Hepatocyte (in vitro differentiated cells): ENCODE measurements at regions not wholly inside any gene's neighbourhood (a gene's known extent, or its start where the extent isn't known, plus 50 kb on each side); places are given as distances from the start of the nearest gene placed in this dataset.

ENCODE experiments used
- DNase-seq: peaks from one replicate; pipeline ENCODE4 v3.0.0-alpha.2; 2016; ENCODE audit warnings: low spot score
- H2AFZ ChIP-seq: fragments of 200-600 bp; sonication (generic); 2 replicates; pipeline ENCODE4 v1.6.0; 2016; ENCODE audit warnings: antibody characterized with exemption, mild to moderate bottlenecking
- H3K27ac ChIP-seq: fragments of 200-600 bp; sonication (generic); 2 replicates; pipeline ENCODE4 v1.5.1; 2016; ENCODE audit warnings: mild to moderate bottlenecking
- H3K27me3 ChIP-seq: fragments of 200-600 bp; sonication (generic); 2 replicates; pipeline ENCODE4 v1.6.1; 2016
- H3K36me3 ChIP-seq: fragments of 200-600 bp; sonication (generic); replicated peaks from 2 replicates; pipeline ENCODE4 v1.5.1; 2016; ENCODE audit warnings: low read depth; ENCODE audit not compliant: insufficient read depth
- H3K4me1 ChIP-seq: fragments of 200-600 bp; sonication (generic); 2 replicates; pipeline ENCODE4 v1.5.1; 2016; ENCODE audit warnings: mild to moderate bottlenecking, moderate library complexity; ENCODE audit not compliant: insufficient read depth
- H3K4me2 ChIP-seq: fragments of 200-600 bp; sonication (generic); 2 replicates; pipeline ENCODE4 v1.6.0; 2016
- H3K4me3 ChIP-seq: fragments of 200-600 bp; sonication (generic); 2 replicates; pipeline ENCODE4 v1.5.1; 2016; ENCODE audit warnings: mild to moderate bottlenecking
- H3K79me2 ChIP-seq: fragments of 200-600 bp; sonication (generic); 2 replicates; pipeline ENCODE4 v1.6.0; 2017; ENCODE audit warnings: mild to moderate bottlenecking
- H3K9me2 ChIP-seq: fragments of 200-600 bp; sonication (generic); replicated peaks from 2 replicates; pipeline ENCODE4 v1.6.0; 2017; ENCODE audit warnings: mild to moderate bottlenecking; ENCODE audit not compliant: insufficient read depth
- H3K9me3 ChIP-seq: fragments of 200-600 bp; sonication (generic); 2 replicates; pipeline ENCODE4 v1.5.1; 2016; ENCODE audit warnings: low read depth, mild to moderate bottlenecking
- H4K20me1 ChIP-seq: fragments of 200-600 bp; sonication (generic); 2 replicates; pipeline ENCODE4 v1.6.0; 2016; ENCODE audit warnings: mild to moderate bottlenecking; ENCODE audit not compliant: insufficient read depth, poor library complexity, severe bottlenecking
- CTCF ChIP-seq: fragments of 200-600 bp; sonication (generic); IDR thresholded peaks from 2 replicates; pipeline ENCODE4 v1.5.1; 2016; ENCODE audit warnings: antibody characterized with exemption, mild to moderate bottlenecking; ENCODE audit not compliant: poor library complexity
- EZH2 ChIP-seq: fragments of 200-600 bp; sonication (generic); IDR thresholded peaks from 2 replicates; pipeline ENCODE4 v1.6.1; 2016; ENCODE audit warnings: antibody characterized with exemption, mild to moderate bottlenecking, borderline replicate concordance
- EZH2phosphoT487 ChIP-seq: fragments of 200-600 bp; sonication (generic); IDR thresholded peaks from one replicate; pipeline ENCODE4 v1.6.1; 2018; ENCODE audit warnings: antibody characterized with exemption, mild to moderate bottlenecking, low read depth, moderate library complexity; ENCODE audit not compliant: unreplicated experiment, severe bottlenecking
- WGBS: methylation state at CpG from one replicate; pipeline ENCODE4 v1.1.6; 2016; ENCODE audit warnings: low lambda C conversion rate; ENCODE audit errors: missing lambda C conversion rate; 5-methylcytosine and 5-hydroxymethylcytosine counted together

DNA sequence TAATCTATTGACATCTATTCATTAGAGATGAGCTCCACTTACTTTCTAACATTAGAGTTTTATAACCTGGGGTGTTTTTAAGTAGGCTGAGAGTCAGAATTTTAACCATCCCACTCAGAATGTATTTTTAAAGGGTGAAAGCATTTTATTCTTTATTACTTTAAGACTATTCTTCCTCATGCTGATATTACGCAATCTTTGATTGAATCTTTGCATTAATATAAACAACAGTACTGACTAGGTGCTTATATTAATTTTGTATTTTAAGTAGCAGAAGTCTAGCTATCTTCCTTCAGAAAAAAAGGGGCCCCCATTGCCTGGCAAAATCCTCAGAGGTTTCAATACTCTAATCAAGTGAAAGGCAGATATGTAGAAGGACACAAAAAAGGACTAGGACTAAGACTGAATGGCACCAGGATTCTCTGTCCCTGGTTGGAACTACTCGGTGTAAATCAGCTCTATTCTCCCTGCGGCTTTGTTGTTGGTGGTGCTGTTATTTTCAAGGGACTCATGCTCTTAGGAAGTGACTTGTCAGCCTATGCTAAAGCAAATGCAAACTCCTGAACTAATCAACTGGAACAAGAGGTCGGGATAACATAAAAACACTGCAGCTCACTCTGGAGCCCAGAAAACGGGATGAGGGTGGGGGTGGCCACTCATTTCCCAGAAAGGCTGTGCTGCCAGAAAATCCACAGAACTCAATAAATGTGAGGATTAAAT is 1324.4 kb downstream of the GRIK2 start:
- Histone ChIP-seq H3K79me2 (no peaks in the 10 kb centered on the region), H3K4me2 (no peak overlapping the region), H2AFZ (no peak overlapping the region), H3K9me2 (no peaks in the 10 kb centered on the region), H3K4me3 (no peak overlapping the region), H3K4me1 (no peaks in the 10 kb centered on the region), H3K36me3 (no peaks in the 10 kb centered on the region), H3K9me3 (no peaks in the 10 kb centered on the region), H3K27me3 (no peaks in the 10 kb centered on the region), H4K20me1 (no peaks in the 10 kb centered on the region), H3K27ac (no peak overlapping the region)
- 47% methylated on average over 5 of the region's 5 CpGs for WGBS
- DNase-seq: no peak
- TF ChIP-seq EZH2: no peak
- TF ChIP-seq EZH2phosphoT487: no peak
- TF ChIP-seq CTCF: no peak

DNA sequence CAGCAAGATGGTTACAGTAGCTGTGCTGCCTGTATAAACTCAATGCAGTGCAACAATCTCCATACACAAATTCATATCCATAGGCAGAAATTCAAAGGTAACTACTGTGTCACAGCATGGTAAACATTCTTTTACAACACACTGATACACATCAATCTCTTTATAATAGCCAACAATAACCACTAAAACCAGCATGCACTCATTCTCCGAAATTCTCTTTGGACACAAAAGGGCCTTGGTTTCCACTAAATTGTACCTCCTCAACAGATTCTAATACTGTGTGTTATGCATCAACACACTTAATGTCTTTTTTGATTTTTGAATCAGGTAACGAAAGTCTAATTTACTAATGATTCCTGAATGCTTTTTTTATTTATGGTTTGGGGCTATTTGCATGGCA is 1323.7 kb downstream of the GRIK2 start:
- no peaks in the 10 kb centered on the region for H3K79me2 ChIP-seq
- no peak overlapping the region for H3K4me2 ChIP-seq
- no peaks in the 10 kb centered on the region for H3K9me3 ChIP-seq
- no peaks in the 10 kb centered on the region for H3K36me3 ChIP-seq
- H2AFZ ChIP-seq: no peak overlapping the region
- no peak overlapping the region for H3K27ac ChIP-seq
- TF ChIP-seq EZH2 (no peak), CTCF (no peak), EZH2phosphoT487 (no peak)
- H4K20me1 ChIP-seq: no peaks in the 10 kb centered on the region
- no peaks in the 10 kb centered on the region for H3K27me3 ChIP-seq
- DNase-seq: no peak
- H3K4me3 ChIP-seq: no peak overlapping the region
- H3K9me2 ChIP-seq: no peaks in the 10 kb centered on the region
- H3K4me1 ChIP-seq: no peaks in the 10 kb centered on the region
- WGBS: 89% methylated on average over 2 of the region's 2 CpGs

DNA sequence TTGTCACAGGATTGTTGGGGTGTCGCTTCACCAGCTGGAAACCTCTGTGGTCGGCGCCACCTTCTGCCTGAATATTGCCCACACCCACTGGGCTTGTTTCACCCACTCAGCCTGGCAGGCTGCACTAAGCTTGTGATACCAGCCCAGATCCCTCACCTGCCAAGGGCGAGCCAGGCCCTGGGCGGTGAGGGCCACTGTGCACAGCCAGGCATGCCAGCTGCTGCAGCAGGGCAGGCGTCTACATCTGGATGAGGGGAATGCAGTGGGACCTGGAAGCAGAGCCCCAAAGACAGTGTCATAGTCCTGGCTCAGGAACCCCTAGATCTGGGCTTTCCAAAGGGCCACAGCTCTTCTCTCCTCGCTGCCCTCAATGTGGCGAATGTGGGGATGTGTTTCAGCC is 1307.5 kb downstream of the GRIK2 start:
- Histone ChIP-seq H3K4me3 (no peak overlapping the region), H3K79me2 (no peaks in the 10 kb centered on the region), H3K4me2 (no peak overlapping the region), H3K4me1 (no peaks in the 10 kb centered on the region), H3K9me2 (no peaks in the 10 kb centered on the region), H3K36me3 (no peaks in the 10 kb centered on the region), H4K20me1 (no peaks in the 10 kb centered on the region), H3K9me3 (no peaks in the 10 kb centered on the region), H3K27me3 (no peaks in the 10 kb centered on the region), H3K27ac (no peak overlapping the region), H2AFZ (no peak overlapping the region)
- no peak for DNase-seq
- whole genome bisulfite sequencing: 98% methylated on average over 8 of the region's 8 CpGs
- TF ChIP-seq EZH2 (no peak), CTCF (no peak), EZH2phosphoT487 (no peak)

DNA sequence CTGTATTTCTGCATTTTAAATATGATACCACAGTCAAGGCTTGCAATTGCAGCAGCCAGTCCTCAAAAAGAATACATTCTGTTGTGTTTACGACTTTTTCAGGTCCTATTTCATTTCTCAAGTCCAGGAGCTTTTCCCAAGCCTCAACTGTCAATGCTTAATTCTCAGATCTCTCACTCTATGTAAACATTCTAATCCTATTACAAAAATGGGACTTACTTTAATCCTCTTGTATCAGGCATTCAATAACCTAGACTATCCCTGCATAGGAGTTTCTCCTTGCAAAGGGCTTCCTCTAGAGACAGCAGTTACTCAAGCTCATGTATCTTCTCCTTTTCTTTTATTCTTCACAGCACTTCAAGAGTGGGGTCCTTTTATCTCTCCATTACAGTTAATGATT is 1293.0 kb downstream of the GRIK2 start:
- Histone ChIP-seq H2AFZ (no peak overlapping the region), H3K4me1 (no peaks in the 10 kb centered on the region), H3K27me3 (no peaks in the 10 kb centered on the region), H3K27ac (no peak overlapping the region), H4K20me1 (no peaks in the 10 kb centered on the region), H3K4me2 (no peak overlapping the region), H3K9me2 (no peaks in the 10 kb centered on the region), H3K9me3 (no peaks in the 10 kb centered on the region), H3K79me2 (no peaks in the 10 kb centered on the region), H3K4me3 (no peak overlapping the region), H3K36me3 (no peaks in the 10 kb centered on the region)
- no peak for DNase-seq
- whole genome bisulfite sequencing: 59% methylated on average over 1 of the region's 1 CpG
- no peak for TF ChIP-seq CTCF
- TF ChIP-seq EZH2: no peak
- no peak for TF ChIP-seq EZH2phosphoT487
